ENCODE measurements at regions not wholly inside any gene's neighbourhood (a gene's known extent, or its start where the extent isn't known, plus 50 kb on each side); places are given as distances from the start of the nearest gene placed in this dataset.

GRCh38 chr14:98564541-98564940 is 707.5 kb downstream of the BCL11B start:
- peaks cover 6% of the 10 kb centered on the region for H3K27me3 Mint-ChIP-seq (ENCODE audit: insufficient read depth, unreplicated experiment)
- no peak overlapping the region for H3K27ac Mint-ChIP-seq (ENCODE audit: unreplicated experiment)
- no TSS peak for BruUV-seq (replicated peaks)
- no peak for DNase-seq
- no peak overlapping the region for H3K4me3 Mint-ChIP-seq (ENCODE audit: unreplicated experiment)
- Histone ChIP-seq H3K4me3 (ENCODE audit: low read depth, low read length) (no peak overlapping the region), H3K9me3 (no peaks in the 10 kb centered on the region), H3K36me3 (ENCODE audit: control insufficient read depth, insufficient read depth, low read length) (no peaks in the 10 kb centered on the region), H3K27me3 (replicated peaks; ENCODE audit: control insufficient read depth, insufficient read depth, low read length) (no peaks in the 10 kb centered on the region), H3K4me1 (no peaks in the 10 kb centered on the region)
- TF ChIP-seq CTCF (IDR thresholded peaks at IDR 0.05; ENCODE audit: insufficient read depth in 1 of 2, low read depth in 1 of 2, low read length in 1 of 2, severe bottlenecking in 1 of 2, unreplicated experiment in 1 of 2) = no peak
- ChIA-PET CTCF (no interaction called here), POLR2A (no interaction called here)
- H3K36me3 Mint-ChIP-seq (ENCODE audit: insufficient read depth, unreplicated experiment) = no peaks in the 10 kb centered on the region
- no peaks in the 10 kb centered on the region for H3K4me1 Mint-ChIP-seq (ENCODE audit: low read depth, unreplicated experiment)
- intact Hi-C loops (cut with micrococcal nuclease; ENCODE audit: unreplicated experiment) = no loop called here
- no peaks in the 10 kb centered on the region for H3K9me3 Mint-ChIP-seq (ENCODE audit: unreplicated experiment)

- no peak for DNase-seq
Measured at GRCh38 chr14:98571104-98571503, 700.9 kb downstream of the BCL11B start.

GRCh38 chr14:98573082-98573481 is 698.9 kb downstream of the BCL11B start:
- no peak overlapping the region for H3K27ac Mint-ChIP-seq (ENCODE audit: unreplicated experiment)
- Histone ChIP-seq H3K4me1 (no peaks in the 10 kb centered on the region), H3K27me3 (replicated peaks; ENCODE audit: control insufficient read depth, insufficient read depth, low read length) (no peaks in the 10 kb centered on the region), H3K4me3 (ENCODE audit: low read depth, low read length) (no peak overlapping the region), H3K9me3 (no peaks in the 10 kb centered on the region), H3K36me3 (ENCODE audit: control insufficient read depth, insufficient read depth, low read length) (no peaks in the 10 kb centered on the region)
- no peaks in the 10 kb centered on the region for H3K9me3 Mint-ChIP-seq (ENCODE audit: unreplicated experiment)
- BruUV-seq (replicated peaks) = no TSS peak
- no peak for TF ChIP-seq CTCF (IDR thresholded peaks at IDR 0.05; ENCODE audit: insufficient read depth in 1 of 2, low read depth in 1 of 2, low read length in 1 of 2, severe bottlenecking in 1 of 2, unreplicated experiment in 1 of 2)
- peaks cover 3% of the 10 kb centered on the region for H3K27me3 Mint-ChIP-seq (ENCODE audit: insufficient read depth, unreplicated experiment)
- H3K4me3 Mint-ChIP-seq (ENCODE audit: unreplicated experiment) = no peak overlapping the region
- POLR2A ChIA-PET = no interaction called here
- CTCF ChIA-PET = no interaction called here
- intact Hi-C loops (cut with micrococcal nuclease; ENCODE audit: unreplicated experiment) = no loop called here
- DNase-seq = no peak
- no peaks in the 10 kb centered on the region for H3K36me3 Mint-ChIP-seq (ENCODE audit: insufficient read depth, unreplicated experiment)
- no peaks in the 10 kb centered on the region for H3K4me1 Mint-ChIP-seq (ENCODE audit: low read depth, unreplicated experiment)

More at GRCh38 chr14:98571104-98571503, 700.9 kb downstream of the BCL11B start:
- no peak overlapping the region for H3K27ac Mint-ChIP-seq (ENCODE audit: unreplicated experiment)
- Histone ChIP-seq H3K9me3 (no peaks in the 10 kb centered on the region), H3K4me1 (no peaks in the 10 kb centered on the region), H3K4me3 (ENCODE audit: low read depth, low read length) (no peak overlapping the region), H3K36me3 (ENCODE audit: control insufficient read depth, insufficient read depth, low read length) (no peaks in the 10 kb centered on the region), H3K27me3 (replicated peaks; ENCODE audit: control insufficient read depth, insufficient read depth, low read length) (no peaks in the 10 kb centered on the region)
- no peaks in the 10 kb centered on the region for H3K9me3 Mint-ChIP-seq (ENCODE audit: unreplicated experiment)
- peaks cover 6% of the 10 kb centered on the region for H3K27me3 Mint-ChIP-seq (ENCODE audit: insufficient read depth, unreplicated experiment)
- CTCF ChIA-PET = no interaction called here
- TF ChIP-seq CTCF (IDR thresholded peaks at IDR 0.05; ENCODE audit: insufficient read depth in 1 of 2, low read depth in 1 of 2, low read length in 1 of 2, severe bottlenecking in 1 of 2, unreplicated experiment in 1 of 2) = no peak
- H3K4me1 Mint-ChIP-seq (ENCODE audit: low read depth, unreplicated experiment) = no peaks in the 10 kb centered on the region
- BruUV-seq (replicated peaks) = no TSS peak
- H3K36me3 Mint-ChIP-seq (ENCODE audit: insufficient read depth, unreplicated experiment) = no peaks in the 10 kb centered on the region
- POLR2A ChIA-PET = no interaction called here
- intact Hi-C loops (cut with micrococcal nuclease; ENCODE audit: unreplicated experiment) = no loop called here
- H3K4me3 Mint-ChIP-seq (ENCODE audit: unreplicated experiment) = no peak overlapping the region

Data from Caco-2 (cell line).